GM18858 (cell line): ENCODE measurements at regions not wholly inside any gene's neighbourhood (a gene's known extent, or its start where the extent isn't known, plus 50 kb on each side); places are given as distances from the start of the nearest gene placed in this dataset.

ENCODE experiments used
- ATAC-seq: cut with Tn5 transposase; IDR thresholded peaks from one replicate; pipeline ENCODE4 v1.9.1; 2021; ENCODE audit not compliant: unreplicated experiment

- ATAC-seq = no peak
Measured at GRCh38 chr11:104830508-104830907, 67.8 kb downstream of the CASP12 start.

GRCh38 chr11:104830080-104830479 is 68.2 kb downstream of the CASP12 start:
- no peak for ATAC-seq

DNA sequence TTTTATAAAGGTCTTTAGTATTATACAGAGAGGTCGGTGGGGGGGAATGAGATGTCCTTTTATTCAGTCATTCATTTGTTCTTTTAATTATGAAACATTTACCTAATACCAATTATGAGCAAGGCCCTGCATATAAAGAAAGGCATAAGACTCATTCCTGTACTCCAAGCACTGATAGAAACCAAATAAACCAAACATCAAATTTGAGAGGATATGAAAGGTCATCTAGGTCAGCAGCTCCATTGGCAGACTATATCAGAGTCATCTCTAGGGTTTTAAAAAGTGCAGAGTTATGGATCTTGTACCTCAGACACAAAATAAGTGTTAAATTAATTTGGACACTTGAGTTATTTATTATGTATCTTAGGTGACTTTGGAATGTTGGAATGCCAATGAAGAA is 71.5 kb downstream of the CASP12 start:
- ATAC-seq = no peak

DNA sequence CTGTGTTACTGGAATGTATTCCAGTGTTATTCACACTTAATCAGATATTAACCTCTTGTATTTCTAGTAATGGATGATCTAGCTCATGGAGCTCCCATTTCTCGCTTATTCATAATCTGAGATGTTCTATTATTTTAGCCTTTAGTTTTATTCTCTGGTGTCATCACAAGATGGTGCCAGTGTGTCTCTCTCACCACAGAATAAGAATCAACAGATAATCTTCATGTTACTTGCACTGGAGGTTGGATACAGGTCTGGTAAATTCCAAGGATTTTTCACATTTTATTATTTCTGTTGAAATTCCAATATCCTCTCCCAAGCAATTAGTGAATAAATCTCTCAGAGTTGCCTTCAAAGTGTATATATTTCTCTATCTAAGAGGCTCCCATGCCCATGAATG is 74.6 kb downstream of the CASP12 start:
- no peak for ATAC-seq

DNA sequence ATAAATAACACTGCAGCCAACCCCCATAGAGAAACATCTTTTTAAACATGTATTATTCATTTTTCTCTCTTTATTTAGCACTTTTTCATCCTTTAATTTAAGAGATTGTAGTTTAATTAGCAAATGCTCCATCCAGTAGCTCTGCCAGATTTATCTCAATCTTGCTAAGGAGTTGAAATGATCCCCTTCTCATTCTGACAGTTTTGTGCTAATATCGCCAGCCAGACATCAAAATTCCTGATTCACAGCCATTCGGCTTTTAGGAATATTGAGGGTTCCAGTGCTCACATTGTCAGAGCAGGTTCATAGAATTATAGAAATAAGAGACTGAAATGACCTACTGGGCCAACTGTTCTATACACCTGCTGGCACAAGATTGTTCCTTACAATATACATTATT is 77.8 kb downstream of the CASP12 start:
- no peak for ATAC-seq

GRCh38 chr11:104819603-104820002 is 78.7 kb downstream of the CASP12 start:
- ATAC-seq = no peak

GRCh38 chr11:104819107-104819506 is 79.2 kb downstream of the CASP12 start:
- ATAC-seq = no peak

GRCh38 chr11:104817973-104818372 is 80.3 kb downstream of the CASP12 start:
- ATAC-seq = no peak

- no peak for ATAC-seq
Measured at GRCh38 chr11:104813532-104813931, 84.7 kb downstream of the CASP12 start.

DNA sequence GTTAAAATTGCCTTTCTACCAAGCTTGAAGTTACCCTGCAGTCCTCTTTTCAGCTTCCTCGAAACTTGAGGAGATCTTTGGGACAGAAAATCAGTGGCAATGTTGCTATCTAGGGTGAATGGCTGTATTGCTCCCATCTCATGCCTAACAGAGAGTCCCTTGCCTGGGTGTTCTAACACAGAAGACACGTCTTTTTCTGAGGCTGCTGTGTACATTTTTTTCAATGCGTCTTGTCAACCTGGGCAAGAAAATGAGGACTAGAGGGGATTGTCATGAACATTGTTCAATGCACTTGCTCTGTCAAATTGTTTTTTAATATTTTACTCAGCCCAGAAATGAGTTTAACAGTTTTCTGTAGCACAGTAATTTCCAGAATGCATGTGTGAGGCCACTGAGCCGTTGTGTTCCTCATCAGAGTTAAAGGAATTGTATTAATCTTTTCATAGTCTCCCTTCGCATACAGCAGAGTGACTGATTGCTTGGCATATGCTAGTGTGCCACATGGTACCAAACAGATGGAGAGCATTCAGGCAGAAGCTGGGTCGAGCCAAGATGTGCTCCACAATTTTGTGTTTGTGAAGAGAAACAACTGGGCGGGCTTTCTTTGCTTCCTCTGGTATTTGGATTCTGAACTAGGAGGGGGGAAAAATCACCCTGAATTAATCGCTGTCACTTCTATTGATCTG is 86.0 kb downstream of the CASP12 start:
- no peak for ATAC-seq

DNA sequence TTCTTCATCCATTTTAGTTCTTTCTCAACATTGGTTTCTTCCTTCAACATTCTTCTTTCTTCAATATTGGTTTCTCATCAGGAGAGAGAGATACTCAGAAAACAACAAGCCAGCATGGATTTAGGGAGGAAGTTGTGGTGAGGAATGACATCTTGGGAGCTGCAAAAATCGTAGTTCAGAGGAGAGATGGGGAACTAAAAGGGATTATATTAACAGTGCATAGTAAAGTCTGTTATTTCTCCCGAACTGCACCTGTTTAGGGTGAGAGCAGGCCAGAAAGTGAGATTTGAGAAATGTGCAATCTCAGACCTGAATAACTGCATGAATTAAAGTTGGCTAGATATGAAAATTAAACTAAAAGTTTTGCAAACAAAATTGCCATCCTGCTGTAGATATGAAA is 94.5 kb downstream of the CASP12 start:
- no peak for ATAC-seq

DNA sequence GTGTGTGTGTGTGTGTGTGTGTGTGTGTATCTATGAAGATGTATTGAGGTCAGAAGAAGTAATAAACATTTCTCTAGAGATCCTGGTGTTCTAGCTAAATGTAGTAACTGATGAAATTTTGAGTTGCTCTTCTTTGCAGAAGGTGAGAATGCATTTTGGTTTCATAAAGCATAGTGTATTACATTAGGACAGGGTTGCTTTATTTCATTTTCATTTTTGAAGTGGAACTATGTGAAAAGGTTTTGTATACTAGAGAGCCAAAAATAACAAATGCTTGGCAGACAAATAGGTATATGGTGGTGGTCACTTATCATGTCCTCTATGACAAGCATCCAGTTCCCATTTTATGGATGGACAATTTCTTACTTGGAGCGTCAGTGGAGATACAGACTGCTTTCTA is 99.0 kb downstream of the CASP12 start:
- ATAC-seq = peak; percentile 91

DNA sequence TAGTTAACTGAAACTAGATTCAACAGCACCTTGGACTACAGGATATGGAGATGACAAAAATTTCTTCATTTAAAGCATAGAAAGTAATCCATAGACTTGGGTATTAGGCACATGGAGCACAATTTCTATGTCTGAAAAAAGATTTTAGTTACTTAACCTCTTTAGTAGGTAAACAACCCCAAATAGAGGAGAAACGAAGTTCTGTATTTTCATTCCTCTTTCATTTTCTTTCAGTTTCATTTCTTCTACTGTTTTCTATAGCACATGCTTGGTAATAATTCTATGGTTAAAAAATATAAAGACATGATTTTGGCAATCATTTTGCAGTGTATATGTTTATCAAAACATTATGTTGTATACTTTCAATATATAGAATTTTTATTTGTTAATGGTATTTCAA is 99.5 kb downstream of the CASP12 start:
- ATAC-seq = no peak

DNA sequence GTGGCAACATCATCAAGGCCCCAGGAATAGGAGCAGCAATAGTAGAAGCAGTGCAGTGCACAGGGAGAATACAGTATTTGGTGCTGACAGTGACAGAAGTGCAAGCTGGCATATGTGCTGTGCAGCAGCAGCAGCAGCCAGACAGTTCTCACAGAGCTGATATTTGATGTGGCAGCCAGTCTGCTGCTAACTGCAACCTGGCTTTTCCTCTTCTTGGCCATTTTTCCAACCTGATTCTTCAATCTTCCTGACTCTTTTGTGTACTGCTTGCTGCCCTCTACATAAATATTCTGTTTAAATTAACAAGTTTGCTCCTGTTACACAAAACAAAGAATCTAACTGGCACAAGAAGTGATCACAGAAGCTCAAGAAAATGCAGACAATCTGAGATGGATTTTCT is 102.0 kb downstream of the CASP12 start:
- no peak for ATAC-seq

DNA sequence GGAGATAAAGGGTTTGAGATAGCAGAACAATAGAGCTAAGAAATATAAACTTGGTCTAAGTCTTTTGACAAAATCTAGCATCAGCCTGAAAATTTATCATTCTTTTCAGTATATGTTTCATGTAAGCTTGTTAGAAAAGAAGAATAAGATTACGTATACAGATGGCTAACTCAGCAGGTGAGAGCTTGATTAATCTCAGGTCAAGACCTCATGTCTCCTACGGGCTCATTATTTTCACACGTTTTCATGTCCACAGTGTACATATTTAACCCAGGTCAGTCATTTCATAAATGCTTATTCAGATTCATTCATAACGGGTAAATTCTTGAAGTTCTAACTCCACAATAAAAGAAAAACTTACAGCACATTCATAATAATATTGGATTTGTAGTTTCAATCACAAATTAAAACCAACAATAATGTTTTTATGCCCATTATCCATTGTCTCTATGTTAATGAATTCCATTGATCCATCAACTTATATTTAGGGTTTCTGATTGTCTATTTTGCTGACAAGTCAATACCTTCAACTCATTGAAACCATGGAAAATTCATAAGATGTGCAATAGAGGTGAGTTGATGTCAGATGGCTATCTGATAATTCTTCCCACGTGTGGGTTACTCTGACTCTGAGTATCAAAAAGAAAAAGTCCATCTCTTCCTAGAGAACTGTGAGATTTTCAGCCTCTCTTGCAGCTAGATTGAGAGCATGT is 102.6 kb downstream of the CASP12 start:
- no peak for ATAC-seq

DNA sequence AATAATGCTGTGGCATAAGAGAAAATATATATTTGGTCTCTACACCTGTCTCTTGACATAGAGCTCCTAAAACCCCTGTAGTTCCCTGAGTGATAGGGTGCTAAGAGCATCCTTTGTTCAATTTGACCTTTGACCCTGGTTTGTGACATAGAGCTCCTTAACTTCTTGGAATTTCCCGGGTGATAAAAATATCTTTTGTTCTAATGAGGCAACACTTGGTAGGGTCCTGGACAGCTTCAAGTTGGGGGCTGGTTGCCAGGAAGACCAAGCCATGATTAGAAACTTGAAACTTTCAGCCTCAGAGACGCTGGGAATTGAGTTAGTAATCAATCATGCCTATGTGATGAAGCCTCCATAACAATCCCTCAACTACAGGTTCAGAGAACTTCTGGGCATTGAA is 105.4 kb downstream of the CASP12 start:
- ATAC-seq = no peak

- no peak for ATAC-seq
Measured at GRCh38 chr11:104791896-104792295, 106.4 kb downstream of the CASP12 start.

GRCh38 chr11:104784684-104785460 is 113.4 kb downstream of the CASP12 start:
- ATAC-seq = no peak

DNA sequence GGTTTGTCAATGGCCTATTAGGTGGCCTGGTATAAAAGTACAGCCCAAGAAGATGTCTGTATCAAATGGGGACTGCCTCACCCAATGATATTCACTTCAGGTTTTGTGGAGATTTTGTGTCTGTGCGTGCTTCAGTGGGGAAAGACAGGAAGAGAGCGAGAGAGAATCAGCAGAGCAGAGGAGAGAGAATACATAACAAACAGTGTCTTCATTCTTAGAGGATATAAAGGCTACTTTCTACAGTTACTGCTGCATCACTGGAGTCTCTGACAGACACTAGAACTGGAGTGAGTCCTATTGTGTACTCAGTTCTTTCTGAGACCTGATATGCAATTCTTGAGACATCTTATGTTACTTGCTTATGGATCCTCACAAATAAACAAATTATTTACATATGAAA is 115.0 kb downstream of the CASP12 start:
- ATAC-seq = no peak

DNA sequence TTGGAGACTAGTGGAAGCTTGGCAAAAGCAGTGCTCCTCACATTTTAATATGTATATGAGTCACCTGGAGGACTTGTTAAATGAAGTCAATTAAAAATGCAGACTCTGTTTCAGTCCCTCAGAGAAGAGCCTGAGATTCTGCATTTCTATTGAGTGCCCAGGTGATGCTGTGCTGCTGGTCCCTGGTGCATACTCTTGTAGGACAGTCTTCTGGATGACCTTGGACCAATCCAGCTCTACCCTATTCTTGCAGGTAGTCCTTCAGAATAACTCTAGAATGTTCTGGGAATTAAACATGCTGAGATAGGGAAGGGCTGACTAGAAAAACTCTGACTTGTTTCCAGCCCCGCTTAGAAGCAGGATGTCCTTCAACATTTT is 115.9 kb downstream of the CASP12 start:
- no peak for ATAC-seq

GRCh38 chr11:104781719-104782376 is 116.4 kb downstream of the CASP12 start:
- ATAC-seq = no peak

DNA sequence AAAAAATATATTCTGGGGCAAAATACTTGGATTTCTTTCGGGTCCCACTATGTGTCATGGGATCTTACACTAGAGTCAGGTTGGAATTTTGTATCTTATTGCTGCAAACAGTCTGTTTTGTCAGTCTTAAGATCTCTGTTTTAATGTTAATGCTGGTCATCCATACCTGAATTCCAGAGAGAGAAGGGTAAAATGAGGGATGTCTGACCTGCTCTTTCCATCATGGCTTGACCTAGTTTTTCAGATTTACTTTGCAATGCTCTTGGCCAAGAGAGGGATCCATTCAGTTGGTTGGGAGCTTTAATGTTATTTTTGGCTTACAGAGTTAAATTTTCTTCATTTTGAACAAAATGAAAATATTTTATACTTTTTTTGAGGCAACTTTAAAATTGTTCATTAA is 117.2 kb downstream of the CASP12 start:
- no peak for ATAC-seq
